8988T (cell line): ENCODE measurements at regions not wholly inside any gene's neighbourhood (a gene's known extent, or its start where the extent isn't known, plus 50 kb on each side); places are given as distances from the start of the nearest gene placed in this dataset.
"Not testable (repeated sequence)": the region's sequence is repeated elsewhere in the genome, so short reads cannot be mapped to it uniquely, and the experiment has no call there.

Source experiments
- DNase-seq: peaks from one replicate; pipeline ENCODE4 v3.0.0; 2011

- DNase-seq: no peak
Observed at GRCh38 chr3:156050918-156051317, 69.5 kb upstream of the KCNAB1 start.

- DNase-seq: no peak
Observed at GRCh38 chr3:156051651-156052050, 68.7 kb upstream of the KCNAB1 start.

GRCh38 chr3:156052115-156052514, 68.3 kb upstream of the KCNAB1 start:
- DNase-seq: no peak

- DNase-seq: no peak
Observed at GRCh38 chr3:156059950-156060501, 60.4 kb upstream of the KCNAB1 start.

GRCh38 chr3:156068151-156068550, 52.2 kb upstream of the KCNAB1 start:
- not testable (repeated sequence) for DNase-seq

GRCh38 chr3:156070028-156070427, 50.4 kb upstream of the KCNAB1 start:
- DNase-seq: no peak
